Fibroblast of pulmonary artery (primary cell): ENCODE measurements at regions not wholly inside any gene's neighbourhood (a gene's known extent, or its start where the extent isn't known, plus 50 kb on each side); places are given as distances from the start of the nearest gene placed in this dataset.
"Not testable (repeated sequence)": the region's sequence is repeated elsewhere in the genome, so short reads cannot be mapped to it uniquely, and the experiment has no call there.

Experiments
- DNase-seq: peaks from one replicate; pipeline ENCODE4 v3.0.0-alpha.2; 2010; ENCODE audit warnings: low read depth
- H3K4me3 ChIP-seq: replicated peaks from 2 replicates; pipeline ENCODE4 v1.5.1; 2011; ENCODE audit warnings: low read depth, mild to moderate bottlenecking, control low read depth, low read length, moderate library complexity
- TF ChIP-seq, protein P1 (sequence below): IDR thresholded peaks from 2 replicates; pipeline ENCODE4 v1.5.1; 2011; ENCODE audit warnings: mild to moderate bottlenecking, control low read depth, low read length, inconsistent platforms; ENCODE audit errors: missing control alignments

DNA sequence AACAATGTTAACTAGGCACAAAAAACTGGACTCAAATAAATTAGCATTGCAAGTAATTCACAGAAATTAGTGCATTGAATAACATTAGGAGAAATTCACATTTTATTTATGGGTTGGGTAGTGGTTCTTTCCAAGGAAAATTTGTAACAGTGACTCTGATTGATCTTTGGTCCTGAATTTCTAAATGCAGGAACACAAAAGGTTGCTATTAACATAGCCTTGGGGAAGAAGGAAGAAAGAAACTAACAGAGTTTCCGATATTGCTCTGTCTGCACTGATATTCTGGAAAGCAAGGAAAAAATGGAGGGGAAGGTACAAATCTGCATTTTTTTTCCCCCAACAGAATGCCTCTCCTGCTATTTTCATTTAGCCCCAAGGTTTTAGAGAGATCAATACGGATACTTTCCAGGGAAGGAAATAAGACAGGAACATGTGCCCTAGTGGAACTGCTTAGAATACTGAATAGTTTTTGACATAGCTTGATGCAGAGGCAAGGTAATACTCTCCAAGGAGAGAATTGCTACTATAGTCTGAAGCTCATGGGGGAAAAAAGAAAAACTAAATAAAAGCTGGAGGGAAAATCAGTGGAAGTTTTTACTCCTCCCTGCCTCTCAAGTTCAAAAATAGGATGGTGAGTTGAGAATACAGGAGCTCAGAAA, 490.1 kb downstream of the RAPGEF2 start:
- TF ChIP-seq, protein P1, sequence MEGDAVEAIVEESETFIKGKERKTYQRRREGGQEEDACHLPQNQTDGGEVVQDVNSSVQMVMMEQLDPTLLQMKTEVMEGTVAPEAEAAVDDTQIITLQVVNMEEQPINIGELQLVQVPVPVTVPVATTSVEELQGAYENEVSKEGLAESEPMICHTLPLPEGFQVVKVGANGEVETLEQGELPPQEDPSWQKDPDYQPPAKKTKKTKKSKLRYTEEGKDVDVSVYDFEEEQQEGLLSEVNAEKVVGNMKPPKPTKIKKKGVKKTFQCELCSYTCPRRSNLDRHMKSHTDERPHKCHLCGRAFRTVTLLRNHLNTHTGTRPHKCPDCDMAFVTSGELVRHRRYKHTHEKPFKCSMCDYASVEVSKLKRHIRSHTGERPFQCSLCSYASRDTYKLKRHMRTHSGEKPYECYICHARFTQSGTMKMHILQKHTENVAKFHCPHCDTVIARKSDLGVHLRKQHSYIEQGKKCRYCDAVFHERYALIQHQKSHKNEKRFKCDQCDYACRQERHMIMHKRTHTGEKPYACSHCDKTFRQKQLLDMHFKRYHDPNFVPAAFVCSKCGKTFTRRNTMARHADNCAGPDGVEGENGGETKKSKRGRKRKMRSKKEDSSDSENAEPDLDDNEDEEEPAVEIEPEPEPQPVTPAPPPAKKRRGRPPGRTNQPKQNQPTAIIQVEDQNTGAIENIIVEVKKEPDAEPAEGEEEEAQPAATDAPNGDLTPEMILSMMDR, result no peak
- no peak for DNase-seq

DNA sequence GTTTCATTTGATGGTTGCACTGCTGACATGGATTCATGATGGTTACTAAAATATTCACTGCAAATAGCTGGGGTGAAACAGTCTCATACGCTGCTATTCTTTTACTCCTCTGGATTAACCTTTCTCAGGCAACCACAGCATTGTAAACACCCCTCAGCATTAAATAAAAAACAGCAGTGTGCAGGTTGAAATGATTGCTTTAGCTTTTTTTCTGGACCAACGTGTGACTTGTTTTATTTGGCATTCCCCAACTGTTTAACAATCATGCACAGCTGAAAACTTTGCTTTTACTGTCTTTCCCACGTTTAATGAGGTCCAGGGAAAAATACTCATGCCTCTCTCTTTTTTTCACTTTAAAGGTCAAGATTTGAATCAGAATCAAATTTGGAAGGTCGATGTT, 490.8 kb downstream of the RAPGEF2 start:
- DNase-seq, result no peak
- TF ChIP-seq, protein P1, result no peak
- H3K4me3 ChIP-seq, result no peak overlapping the region

More for the DNA sequence above, 490.1 kb downstream of the RAPGEF2 start:
- H3K4me3 ChIP-seq, result no peak overlapping the region

DNA sequence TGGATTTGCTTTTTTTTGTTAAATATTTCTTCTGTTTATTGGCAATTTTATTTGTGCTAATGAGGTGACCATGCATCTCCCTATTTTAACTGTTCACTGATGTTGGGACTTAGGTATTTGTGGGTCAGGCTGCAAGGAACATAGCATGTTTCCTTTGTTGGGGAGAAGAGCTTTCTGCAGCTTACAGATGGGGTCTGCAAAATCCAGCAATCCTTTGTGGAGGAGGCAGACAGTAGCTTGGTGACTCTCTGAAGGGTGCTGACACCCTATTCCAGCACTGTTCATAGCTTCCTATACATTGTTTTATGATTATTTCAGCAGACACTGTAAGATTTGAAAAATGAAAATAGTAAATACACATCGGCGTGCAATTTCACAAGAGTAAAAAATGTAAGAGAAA, 491.7 kb downstream of the RAPGEF2 start:
- no peak overlapping the region for H3K4me3 ChIP-seq
- TF ChIP-seq, protein P1, result no peak
- DNase-seq, result no peak

DNA sequence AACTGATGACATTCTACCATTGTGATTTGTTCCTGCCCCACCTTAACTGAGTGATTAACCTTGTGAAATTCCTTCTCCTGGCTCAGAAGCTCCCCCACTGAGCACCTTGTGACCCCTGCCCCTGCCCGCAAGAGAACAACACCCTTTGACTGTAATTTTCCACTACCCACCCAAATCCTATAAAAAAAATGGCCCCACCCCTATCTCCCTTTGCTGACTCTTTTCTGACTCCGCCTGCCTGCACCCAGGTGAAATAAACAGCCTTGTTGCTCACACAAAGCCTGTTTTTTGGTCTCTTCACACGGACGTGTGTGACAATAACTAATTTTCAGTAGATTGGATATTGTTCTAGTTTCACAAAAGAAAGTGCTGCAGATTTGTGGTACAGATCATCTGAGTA, 492.2 kb downstream of the RAPGEF2 start:
- not testable (repeated sequence) for DNase-seq, H3K4me3 ChIP-seq

DNA sequence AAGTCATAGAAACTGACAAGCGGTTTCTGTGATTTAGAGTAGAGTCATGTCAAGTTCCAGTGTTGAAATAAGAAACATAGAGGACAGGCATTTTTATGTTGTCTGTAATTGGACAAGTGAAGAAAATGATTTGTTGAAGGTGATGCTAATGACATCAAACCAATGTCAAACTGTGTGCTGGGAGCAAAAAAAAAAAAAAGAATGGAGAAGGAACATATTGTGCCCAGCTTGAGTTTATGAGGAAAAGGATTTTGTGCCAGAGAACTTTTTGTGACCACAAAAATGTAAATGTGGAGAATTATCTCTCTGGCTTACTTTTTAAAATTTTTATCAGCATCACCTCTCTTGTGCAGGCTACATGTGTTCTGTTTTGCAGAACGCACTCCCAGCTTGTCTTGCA, 495.7 kb downstream of the RAPGEF2 start:
- no peak for DNase-seq
- TF ChIP-seq, protein P1, result no peak
- H3K4me3 ChIP-seq, result no peak overlapping the region

DNA sequence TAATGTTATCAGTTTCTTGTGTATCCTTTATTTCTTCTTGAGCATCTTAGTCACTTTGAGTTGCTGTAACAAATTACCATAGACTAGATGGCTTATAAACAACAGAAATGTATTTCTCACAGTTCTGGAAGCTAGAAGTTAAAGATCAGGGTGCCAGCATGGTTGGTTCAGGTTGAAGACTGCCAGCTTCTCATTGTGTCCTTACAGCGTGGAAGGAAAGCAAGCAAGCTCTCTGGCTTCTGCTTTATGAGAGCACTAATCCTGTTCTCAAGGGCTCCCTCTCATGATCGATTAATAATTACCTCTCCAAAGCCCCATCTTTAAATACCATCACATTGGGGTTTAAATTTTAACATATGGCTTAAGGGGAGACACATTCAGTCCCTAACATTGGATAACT, 497.2 kb downstream of the RAPGEF2 start:
- DNase-seq, result no peak
- H3K4me3 ChIP-seq, result no peak overlapping the region
- TF ChIP-seq, protein P1, result no peak

DNA sequence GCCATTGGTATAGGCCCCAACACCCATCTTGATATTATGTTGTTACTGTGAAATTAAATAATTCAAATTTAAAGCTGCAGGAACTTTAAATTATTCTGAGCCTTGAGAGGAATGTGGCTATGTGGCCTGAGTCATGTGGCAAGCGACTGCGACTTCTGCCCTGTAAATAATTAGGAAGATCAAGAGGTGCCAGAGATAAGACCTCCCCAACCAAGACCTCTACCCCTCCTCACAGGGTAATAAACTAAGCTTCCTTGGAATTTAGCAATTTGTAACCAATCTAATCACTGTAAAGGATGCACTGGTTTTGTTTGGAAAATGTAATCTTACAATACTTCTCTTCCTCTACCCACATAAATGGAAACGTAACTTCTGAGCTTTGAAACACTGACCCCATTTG, 501.9 kb downstream of the RAPGEF2 start:
- no peak overlapping the region for H3K4me3 ChIP-seq
- TF ChIP-seq, protein P1, result no peak
- DNase-seq, result no peak
